KMS-11 (cell line): ENCODE measurements at regions not wholly inside any gene's neighbourhood (a gene's known extent, or its start where the extent isn't known, plus 50 kb on each side); places are given as distances from the start of the nearest gene placed in this dataset.

Experiments used
- H2AFZ ChIP-seq: fragments of 200-600 bp; sonication (generic); 2 replicates; pipeline ENCODE4 v1.6.1; 2016; ENCODE audit warnings: antibody characterized with exemption, mixed run types, low read depth
- H3K27ac ChIP-seq: fragments of 200-600 bp; sonication (generic); 2 replicates; pipeline ENCODE4 v1.6.1; 2016; ENCODE audit warnings: mild to moderate bottlenecking, mixed run types
- H3K27me3 ChIP-seq: fragments of 200-600 bp; sonication (generic); 2 replicates; pipeline ENCODE4 v1.6.1; 2017; ENCODE audit warnings: mild to moderate bottlenecking, low read depth, mixed run types, moderate library complexity; ENCODE audit not compliant: insufficient read depth
- H3K36me3 ChIP-seq: fragments of 200-600 bp; sonication (generic); 2 replicates; pipeline ENCODE4 v1.6.1; 2017; ENCODE audit warnings: mild to moderate bottlenecking, mixed run types; ENCODE audit not compliant: insufficient read depth
- H3K4me1 ChIP-seq: fragments of 200-600 bp; sonication (generic); 2 replicates; pipeline ENCODE4 v1.6.1; 2016; ENCODE audit warnings: mild to moderate bottlenecking, low read depth, mixed run types; ENCODE audit not compliant: poor library complexity, severe bottlenecking
- H3K4me2 ChIP-seq: fragments of 200-600 bp; sonication (generic); 2 replicates; pipeline ENCODE4 v1.7.0; 2016; ENCODE audit warnings: mild to moderate bottlenecking, mixed run types
- H3K4me3 ChIP-seq: fragments of 200-600 bp; sonication (generic); IDR thresholded peaks from 2 replicates; pipeline ENCODE4 v1.6.1; 2017; ENCODE audit warnings: low read depth, low read length, mixed read lengths; ENCODE audit not compliant: insufficient read depth
- H3K79me2 ChIP-seq: fragments of 200-600 bp; sonication (generic); 2 replicates; pipeline ENCODE4 v1.6.1; 2016; ENCODE audit warnings: low read depth, mixed run types; ENCODE audit not compliant: insufficient read depth
- H3K9ac ChIP-seq: fragments of 200-600 bp; sonication (generic); 2 replicates; pipeline ENCODE4 v1.6.1; 2016; ENCODE audit warnings: mild to moderate bottlenecking, mixed run types
- H4K20me1 ChIP-seq: fragments of 200-600 bp; sonication (generic); 2 replicates; pipeline ENCODE4 v1.6.1; 2016; ENCODE audit warnings: mild to moderate bottlenecking, mixed run types; ENCODE audit not compliant: insufficient read depth
- TF ChIP-seq, protein P1 (sequence below): fragments of 200-600 bp; sonication (generic); conservative IDR thresholded peaks from 2 replicates; pipeline ENCODE4 v1.6.1; 2017; ENCODE audit warnings: low read depth, mild to moderate bottlenecking, antibody characterized with exemption, low read length, moderate library complexity, mixed read lengths

DNA sequence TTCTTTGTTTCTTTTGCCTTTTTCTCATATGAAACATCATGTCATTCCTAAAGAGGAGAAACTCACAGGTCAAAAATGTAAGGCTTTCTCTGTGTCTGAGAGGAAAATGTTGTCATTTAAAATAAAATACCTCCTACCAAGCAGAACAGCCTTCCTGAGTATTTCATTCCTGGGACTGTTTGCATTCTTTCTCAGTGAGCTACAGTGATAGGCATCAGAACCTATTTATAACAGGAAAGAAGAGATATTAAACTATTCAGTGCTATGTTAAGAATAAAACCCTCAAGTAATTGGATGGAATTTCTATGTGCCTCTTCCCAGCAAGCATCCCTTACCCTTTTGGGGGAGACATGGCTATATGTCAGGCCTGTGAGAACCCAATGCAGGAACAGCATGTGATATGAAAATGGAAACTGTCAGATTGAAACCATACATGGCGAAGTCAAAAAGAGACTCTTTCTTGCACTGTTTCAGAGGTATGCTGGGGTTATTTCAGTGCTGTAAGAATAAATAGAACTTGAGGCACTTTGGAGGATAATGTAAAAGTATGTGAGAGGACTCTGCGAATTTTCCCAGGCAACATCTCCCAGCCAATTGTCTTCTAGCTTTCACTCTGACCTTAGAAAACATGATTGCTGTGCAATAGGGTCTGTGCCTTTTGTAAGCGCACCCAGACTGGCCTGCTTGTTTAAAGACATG, 133.8 kb upstream of the CCN2 start:
- no peak overlapping the region for H3K4me3 ChIP-seq
- TF ChIP-seq, protein P1, sequence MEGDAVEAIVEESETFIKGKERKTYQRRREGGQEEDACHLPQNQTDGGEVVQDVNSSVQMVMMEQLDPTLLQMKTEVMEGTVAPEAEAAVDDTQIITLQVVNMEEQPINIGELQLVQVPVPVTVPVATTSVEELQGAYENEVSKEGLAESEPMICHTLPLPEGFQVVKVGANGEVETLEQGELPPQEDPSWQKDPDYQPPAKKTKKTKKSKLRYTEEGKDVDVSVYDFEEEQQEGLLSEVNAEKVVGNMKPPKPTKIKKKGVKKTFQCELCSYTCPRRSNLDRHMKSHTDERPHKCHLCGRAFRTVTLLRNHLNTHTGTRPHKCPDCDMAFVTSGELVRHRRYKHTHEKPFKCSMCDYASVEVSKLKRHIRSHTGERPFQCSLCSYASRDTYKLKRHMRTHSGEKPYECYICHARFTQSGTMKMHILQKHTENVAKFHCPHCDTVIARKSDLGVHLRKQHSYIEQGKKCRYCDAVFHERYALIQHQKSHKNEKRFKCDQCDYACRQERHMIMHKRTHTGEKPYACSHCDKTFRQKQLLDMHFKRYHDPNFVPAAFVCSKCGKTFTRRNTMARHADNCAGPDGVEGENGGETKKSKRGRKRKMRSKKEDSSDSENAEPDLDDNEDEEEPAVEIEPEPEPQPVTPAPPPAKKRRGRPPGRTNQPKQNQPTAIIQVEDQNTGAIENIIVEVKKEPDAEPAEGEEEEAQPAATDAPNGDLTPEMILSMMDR: no peak
- no peaks in the 10 kb centered on the region for H3K36me3 ChIP-seq
- no peak overlapping the region for H2AFZ ChIP-seq
- H3K27ac ChIP-seq: no peak overlapping the region
- no peak overlapping the region for H3K9ac ChIP-seq
- no peaks in the 10 kb centered on the region for H3K27me3 ChIP-seq
- H3K79me2 ChIP-seq: no peaks in the 10 kb centered on the region
- no peak overlapping the region for H3K4me2 ChIP-seq
- H4K20me1 ChIP-seq: no peaks in the 10 kb centered on the region
- H3K4me1 ChIP-seq: no peaks in the 10 kb centered on the region

DNA sequence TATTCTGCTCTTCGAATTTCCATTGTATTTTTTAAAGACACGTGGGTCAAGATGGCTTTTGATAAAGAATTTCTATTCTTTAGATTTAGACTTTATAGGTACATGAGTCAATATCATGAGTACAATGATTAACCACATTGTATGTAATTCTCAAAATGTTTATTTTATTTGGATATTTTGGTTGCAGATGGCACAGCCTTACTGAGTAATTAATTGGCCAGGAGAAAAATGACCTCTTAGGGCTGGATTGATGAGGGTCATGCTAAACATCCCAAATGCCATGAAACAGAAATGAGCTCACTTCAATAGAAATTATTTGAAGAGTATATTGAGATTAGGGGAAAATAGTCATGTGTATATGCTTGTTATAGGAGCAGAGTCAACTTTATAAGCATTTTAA, 131.2 kb upstream of the CCN2 start:
- Histone ChIP-seq H3K27ac (no peak overlapping the region), H3K4me1 (no peaks in the 10 kb centered on the region), H3K79me2 (no peaks in the 10 kb centered on the region), H3K4me3 (no peak overlapping the region), H3K36me3 (no peaks in the 10 kb centered on the region), H3K27me3 (no peaks in the 10 kb centered on the region), H2AFZ (no peak overlapping the region), H4K20me1 (no peaks in the 10 kb centered on the region), H3K4me2 (no peak overlapping the region), H3K9ac (no peak overlapping the region)
- TF ChIP-seq, protein P1: no peak

DNA sequence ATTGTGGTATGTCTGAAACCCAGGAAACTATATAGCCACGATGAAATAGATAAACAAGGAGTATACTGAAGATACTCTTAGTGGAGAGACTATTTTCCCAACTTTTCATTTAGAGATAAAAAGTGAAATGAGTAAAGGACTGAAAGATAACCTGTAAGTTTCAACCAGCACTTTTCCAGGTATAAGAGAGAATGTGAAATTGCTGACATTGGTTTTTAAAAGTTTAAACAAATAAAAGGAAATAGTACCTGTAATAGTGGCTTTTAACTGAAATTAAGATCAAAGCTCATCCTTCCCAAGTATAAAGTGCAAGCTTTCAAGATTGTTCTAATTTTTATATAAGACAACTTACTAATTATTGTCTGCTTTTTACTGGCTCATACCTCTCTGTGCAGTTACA, 130.2 kb upstream of the CCN2 start:
- H3K4me1 ChIP-seq: no peaks in the 10 kb centered on the region
- TF ChIP-seq, protein P1: no peak
- H2AFZ ChIP-seq: no peak overlapping the region

DNA sequence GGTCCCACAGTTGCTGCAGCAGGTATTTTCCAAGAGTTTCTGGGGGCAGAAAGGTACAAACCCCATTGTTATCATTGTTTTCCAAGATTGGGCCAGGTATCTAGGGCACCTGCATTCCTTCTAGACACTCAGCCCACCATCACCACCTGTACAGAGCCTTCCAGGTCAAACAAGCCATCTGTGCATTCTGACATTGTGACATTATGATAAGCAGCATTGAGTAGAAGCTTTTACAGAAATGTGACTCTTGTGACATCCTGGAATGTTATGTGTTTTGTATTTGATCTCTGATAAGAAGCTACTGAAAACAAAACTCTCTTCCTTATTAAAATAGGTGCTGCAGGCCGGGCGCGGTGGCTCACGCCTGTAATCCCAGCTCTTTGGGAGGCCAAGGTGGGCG, 128.1 kb upstream of the CCN2 start:
- no peaks in the 10 kb centered on the region for H3K27me3 ChIP-seq
- no peak overlapping the region for H2AFZ ChIP-seq
- H3K36me3 ChIP-seq: no peaks in the 10 kb centered on the region
- H3K27ac ChIP-seq: no peak overlapping the region
- H3K4me2 ChIP-seq: no peak overlapping the region
- no peak overlapping the region for H3K4me3 ChIP-seq
- H3K79me2 ChIP-seq: no peaks in the 10 kb centered on the region
- no peaks in the 10 kb centered on the region for H4K20me1 ChIP-seq
- TF ChIP-seq, protein P1: no peak
- no peak overlapping the region for H3K9ac ChIP-seq
- H3K4me1 ChIP-seq: no peaks in the 10 kb centered on the region

More for the DNA sequence above, 130.2 kb upstream of the CCN2 start:
- Histone ChIP-seq H3K79me2 (no peaks in the 10 kb centered on the region), H3K9ac (no peak overlapping the region), H3K4me3 (no peak overlapping the region), H3K27me3 (no peaks in the 10 kb centered on the region), H3K4me2 (no peak overlapping the region), H4K20me1 (no peaks in the 10 kb centered on the region), H3K36me3 (no peaks in the 10 kb centered on the region), H3K27ac (no peak overlapping the region)
